GM12865 (cell line): ENCODE measurements at regions not wholly inside any gene's neighbourhood (a gene's known extent, or its start where the extent isn't known, plus 50 kb on each side); places are given as distances from the start of the nearest gene placed in this dataset.

Source experiments
- DNase-seq: peaks from one replicate; pipeline ENCODE4 v3.0.0; 2010; ENCODE audit warnings: low read depth
- H3K4me3 ChIP-seq: 2 replicates; pipeline ENCODE4 v1.5.1; 2011; ENCODE audit warnings: mild to moderate bottlenecking, low read depth, low read length, control low read depth
- CTCF ChIP-seq: IDR thresholded peaks from 2 replicates; pipeline ENCODE4 v1.5.1; 2011; ENCODE audit warnings: low read length, control low read depth, low read depth, inconsistent platforms; ENCODE audit not compliant: insufficient read depth; ENCODE audit errors: missing control alignments

GRCh38 chr10:4263601-4263921 is 478.6 kb upstream of the KLF6 start:
- no peak for TF ChIP-seq CTCF
- no peak overlapping the region for H3K4me3 ChIP-seq
- no peak for DNase-seq

- no peak for DNase-seq
- no peak overlapping the region for H3K4me3 ChIP-seq
- no peak for TF ChIP-seq CTCF
Observed at GRCh38 chr10:4262870-4263600, 478.0 kb upstream of the KLF6 start.

- TF ChIP-seq CTCF: no peak
- H3K4me3 ChIP-seq: no peak overlapping the region
- no peak for DNase-seq
Observed at GRCh38 chr10:4262449-4262848, 477.4 kb upstream of the KLF6 start.

- DNase-seq: no peak
- TF ChIP-seq CTCF: no peak
Observed at GRCh38 chr10:4260483-4261124, 475.6 kb upstream of the KLF6 start.

GRCh38 chr10:4257939-4258465 is 473.0 kb upstream of the KLF6 start:
- DNase-seq: no peak
- TF ChIP-seq CTCF: no peak
- H3K4me3 ChIP-seq: no peak overlapping the region

More at GRCh38 chr10:4260483-4261124, 475.6 kb upstream of the KLF6 start:
- no peak overlapping the region for H3K4me3 ChIP-seq

GRCh38 chr10:4256971-4257370 is 472.0 kb upstream of the KLF6 start:
- DNase-seq: no peak
- TF ChIP-seq CTCF: no peak
- H3K4me3 ChIP-seq: no peak overlapping the region
